Heart left ventricle (tissue), 16 donors: ENCODE measurements at regions not wholly inside any gene's neighbourhood (a gene's known extent, or its start where the extent isn't known, plus 50 kb on each side); places are given as distances from the start of the nearest gene placed in this dataset.

Experiments
- ATAC-seq, 4 donors: fragments of 200-7000 bp; cut with Tn5 transposase; one replicate each; pipeline ENCODE4 v1.9.1; 2020 to 2022; ENCODE audit warnings: moderate library complexity in 4 of 4, mild to moderate bottlenecking in 3 of 4, moderate number of reproducible peaks in 1 of 4
- DNase-seq, 5 donors: peaks; one replicate each; pipeline ENCODE4 v3.0.0-alpha.2; 2020
- H3K27ac ChIP-seq, 12 donors: fragments of 200-600 bp; sonication (generic) in 4 of 12; one replicate each; pipeline versions ENCODE4 v1.5.0 to v1.8.0; 2016 to 2022; ENCODE audit warnings: mild to moderate bottlenecking in 2 of 12
- H3K27me3 ChIP-seq, 9 donors: fragments of 200-600 bp; sonication (generic) in 2 of 9; one replicate each; pipeline versions ENCODE4 v1.5.1 to v1.8.0; 2016 to 2022; ENCODE audit warnings: mild to moderate bottlenecking in 3 of 9
- H3K36me3 ChIP-seq, 9 donors: fragments of 200-600 bp; sonication (generic) in 2 of 9; one replicate each; pipeline versions ENCODE4 v1.5.0 to v1.8.0; 2018 to 2022; ENCODE audit warnings: mild to moderate bottlenecking in 2 of 9
- H3K4me1 ChIP-seq, 12 donors: fragments of 200-600 bp; sonication (generic) in 4 of 12; one replicate each; pipeline versions ENCODE4 v1.5.0 to v1.8.0; 2016 to 2022; ENCODE audit warnings: mild to moderate bottlenecking in 3 of 12
- H3K4me3 ChIP-seq, 12 donors: fragments of 200-600 bp; sonication (generic) in 4 of 12; one replicate each; pipeline versions ENCODE4 v1.5.0 to v1.8.0; 2017 to 2022; ENCODE audit warnings: mild to moderate bottlenecking in 9 of 12, moderate library complexity in 4 of 12
- H3K9me3 ChIP-seq, 12 donors: fragments of 200-600 bp; sonication (generic) in 4 of 12; one replicate each; pipeline versions ENCODE4 v1.5.0 to v1.8.0; 2016 to 2022; ENCODE audit warnings: mild to moderate bottlenecking in 1 of 12
- CTCF ChIP-seq, 12 donors: fragments of 200-600 bp; sonication (generic) in 4 of 12; IDR thresholded peaks; one replicate each; pipeline versions ENCODE4 v1.5.0 to v1.8.0; 2018 to 2022; ENCODE audit warnings: antibody characterized with exemption in 12 of 12, mild to moderate bottlenecking in 5 of 12
- POLR2A ChIP-seq, 2 donors: fragments of 450-650 bp; IDR thresholded peaks; one replicate each; pipeline ENCODE4 v1.6.1; 2017; ENCODE audit warnings: antibody characterized with exemption in 2 of 2, mild to moderate bottlenecking in 2 of 2, moderate library complexity in 2 of 2
- WGBS, 4 donors: extraction: QIAGEN DNeasy Blood & Tissue Kit in 2 of 4; methylation state at CpG; one replicate each; pipeline versions ENCODE4 v1.1.5 to v1.1.7; 2013 to 2018; 5-methylcytosine and 5-hydroxymethylcytosine counted together
- intact Hi-C, 10 donors: fragments of 100-400 bp; cut with DNase I; formaldehyde crosslinking; loops; one replicate each; pipeline versions ENCODE4 v1.11.1 to v1.14.2; 2022
- donor health status: ischemic (EF 13 %, LVEDD 7.1; RV severe dilation, severe dysfunction).
- donor health status: healthy with polysubstance abuse.
- donor health status: DM: no; HTN: yes; CAD: no.
- donor health status: DM: no; HTN: no; CAD: no.
- donor health status: ischemic (EF 25% LVEDD 6.9; RV normal size, moderate dysfunction).
- donor health status: ischemic (EF 25% LVEDD 5.7; RV mildly dilated, moderate dysfunction).
- donor health status: healthy.
- donor health status: DM: yes; HTN: yes; CAD: no.
- donor health status: ischemic (EF 35%, LVEDD 5.7; RV mildly dilated, moderate dysfunction).
- donor health status: nonischemic (EF 11% LVEDD 7.7; RV severe dilation, severe dysfunction).
- donor health status: DM: yes; HTN: yes; CAD: no.
- donor health status: PGD.
- donor health status: ischemic (EF 29% LVEDD 5.4; RV normal size, mild dysfunction).
- donor health status: nonischemic (EF 23%, LVEDD 6.1; RV moderate dilation, normal function).

- Histone ChIP-seq H3K9me3 (peaks cover 0 to 5% (median 0%) of the 10 kb centered on the region in 12 donors), H3K27ac (no peak overlapping the region), H3K27me3 (no peaks in the 10 kb centered on the region), H3K36me3 (no peaks in the 10 kb centered on the region), H3K4me3 (no peak overlapping the region), H3K4me1 (no peaks in the 10 kb centered on the region)
- intact Hi-C loops, result no loop called here
- 37 to 64% (median 55%) methylated on average over 2 of the region's 2 CpGs for WGBS, 4 donors
- DNase-seq (no peak), ATAC-seq (no peak)
- TF ChIP-seq CTCF (IDR thresholded peaks at IDR 0.05), result no peak
- no peak for TF ChIP-seq POLR2A (IDR thresholded peaks at IDR 0.05)
Measured at GRCh38 chr3:18264361-18264760, 160.8 kb downstream of the SATB1 start.

GRCh38 chr3:18258492-18258891 is 166.6 kb downstream of the SATB1 start:
- intact Hi-C loops, result no loop called here
- TF ChIP-seq POLR2A (IDR thresholded peaks at IDR 0.05), result no peak
- TF ChIP-seq CTCF (IDR thresholded peaks at IDR 0.05), result no peak
- 87 to 95% (median 93%) methylated on average over 7 of the region's 7 CpGs for WGBS, 4 donors
- Histone ChIP-seq H3K36me3 (no peaks in the 10 kb centered on the region), H3K4me1 (no peaks in the 10 kb centered on the region), H3K4me3 (no peak overlapping the region), H3K27ac (no peak overlapping the region), H3K27me3 (no peaks in the 10 kb centered on the region), H3K9me3 (peaks cover 0 to 8% (median 0%) of the 10 kb centered on the region in 12 donors)
- ATAC-seq (no peak), DNase-seq (no peak)

GRCh38 chr3:18252578-18252977 is 172.6 kb downstream of the SATB1 start:
- Histone ChIP-seq H3K9me3 (peaks cover 0 to 5% (median 0%) of the 10 kb centered on the region in 12 donors), H3K4me1 (peaks cover 0 to 6% (median 0%) of the 10 kb centered on the region in 12 donors), H3K36me3 (no peaks in the 10 kb centered on the region), H3K27me3 (no peaks in the 10 kb centered on the region), H3K27ac (no peak overlapping the region), H3K4me3 (no peak overlapping the region)
- intact Hi-C loops, result no loop called here
- 37 to 45% (median 43%) methylated on average over 4 of the region's 4 CpGs for whole genome bisulfite sequencing, 4 donors
- DNase-seq (no peak), ATAC-seq (no peak)
- TF ChIP-seq POLR2A (IDR thresholded peaks at IDR 0.05) (no peak), CTCF (IDR thresholded peaks at IDR 0.05) (no peak)

GRCh38 chr3:18250991-18251390 is 174.1 kb downstream of the SATB1 start:
- H3K9me3 ChIP-seq, result no peaks in the 10 kb centered on the region
- intact Hi-C loops, result no loop called here
- WGBS, 4 donors, result 55 to 65% (median 59%) methylated on average over 2 of the region's 2 CpGs
- DNase-seq (no peak), ATAC-seq (no peak)
- H3K27me3 ChIP-seq, result no peaks in the 10 kb centered on the region
- no peak overlapping the region for H3K4me3 ChIP-seq
- H3K4me1 ChIP-seq, result peaks cover 0 to 6% (median 0%) of the 10 kb centered on the region in 12 donors
- no peak for TF ChIP-seq POLR2A (IDR thresholded peaks at IDR 0.05)
- no peak for TF ChIP-seq CTCF (IDR thresholded peaks at IDR 0.05)
- no peaks in the 10 kb centered on the region for H3K36me3 ChIP-seq
- H3K27ac ChIP-seq, result no peak overlapping the region
